AG04450 (cell line): ENCODE measurements at regions not wholly inside any gene's neighbourhood (a gene's known extent, or its start where the extent isn't known, plus 50 kb on each side); places are given as distances from the start of the nearest gene placed in this dataset.

Experiments used
- CTCF ChIA-PET: fragments of 300-600, 350-600 bp; formaldehyde crosslinking; extraction: SDS; loops from one replicate; lab custom pipeline; 2022; ENCODE audit warnings: antibody characterized with exemption, inconsistent platforms; lab: Charles Lee
- POLR2A ChIA-PET: fragments of 350-600 bp; formaldehyde crosslinking; extraction: SDS; loops from one replicate; lab custom pipeline; 2021; ENCODE audit warnings: antibody characterized with exemption, inconsistent platforms; lab: Yijun Ruan, JAX
- DNase-seq: peaks from one replicate; pipeline ENCODE4 v3.0.0-alpha.2; 2011; ENCODE audit warnings: low read depth, low spot score
- H3K27ac ChIP-seq: one replicate; pipeline ENCODE4 v1.5.1; 2012; ENCODE audit warnings: low read depth, low read length, control low read depth
- H3K27me3 ChIP-seq: one replicate; pipeline ENCODE4 v1.6.0; 2012; ENCODE audit warnings: low read length; ENCODE audit not compliant: control insufficient read depth, insufficient read depth
- H3K4me3 ChIP-seq: 2 replicates; pipeline ENCODE4 v1.5.1; 2011; ENCODE audit warnings: mild to moderate bottlenecking, low read depth, low read length, control low read depth
- H3K9me3 ChIP-seq: 2 replicates; pipeline ENCODE4 v1.5.1; 2012; ENCODE audit warnings: low read length; ENCODE audit not compliant: control insufficient read depth, insufficient read depth
- CTCF ChIP-seq: IDR thresholded peaks from 2 replicates; pipeline ENCODE4 v1.5.1; 2011; ENCODE audit warnings: low read depth, low read length, control low read depth, inconsistent platforms

DNA sequence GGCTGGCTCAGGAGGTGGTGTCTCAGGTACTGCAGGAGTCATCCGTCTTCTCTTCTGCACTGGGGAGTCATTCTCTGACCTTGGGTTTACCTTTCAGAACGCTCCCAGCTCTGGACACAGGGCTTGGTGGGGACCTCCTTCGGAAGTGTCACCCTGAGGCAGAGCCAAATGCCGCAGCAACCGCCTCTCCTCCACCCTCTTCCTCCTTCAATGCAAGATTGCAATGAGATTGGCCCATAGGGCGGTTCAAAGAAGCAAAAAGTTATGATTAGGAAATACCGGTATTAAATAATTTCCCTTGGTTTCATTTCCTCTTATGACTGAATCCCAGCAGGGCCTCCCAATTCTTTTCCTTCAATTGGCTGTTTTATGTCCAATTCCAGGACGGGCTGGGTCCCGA lies 178.8 kb downstream of the ACKR3 start:
- no peak for DNase-seq
- Histone ChIP-seq H3K27ac (no peak overlapping the region), H3K4me3 (no peak overlapping the region), H3K9me3 (no peaks in the 10 kb centered on the region), H3K27me3 (peaks cover 31% of the 10 kb centered on the region)
- ChIA-PET POLR2A (no interaction called here), CTCF (no interaction called here)
- TF ChIP-seq CTCF = no peak

DNA sequence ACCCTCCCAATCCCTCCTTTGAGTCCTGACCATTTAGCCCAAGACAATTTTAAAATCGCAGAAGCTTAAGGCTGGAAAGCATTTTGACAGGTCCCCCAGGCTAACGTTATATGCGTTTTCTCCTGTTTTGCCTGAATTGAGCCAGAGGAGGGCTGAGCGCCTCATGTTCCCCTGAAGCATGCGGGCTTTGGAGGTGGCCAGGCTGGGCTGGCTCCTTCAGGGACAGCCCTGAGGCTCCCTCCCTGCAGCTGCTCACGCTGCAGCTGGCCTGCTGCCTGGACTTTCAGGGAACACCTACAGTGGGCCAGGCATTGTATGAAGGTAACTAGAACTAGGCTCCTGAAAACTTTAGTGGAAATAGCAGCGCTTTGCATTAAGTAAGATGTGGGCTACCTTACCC lies 179.2 kb downstream of the ACKR3 start:
- H3K9me3 ChIP-seq = no peaks in the 10 kb centered on the region
- H3K4me3 ChIP-seq = no peak overlapping the region
- no peak for TF ChIP-seq CTCF
- CTCF ChIA-PET = no interaction called here
- no peak overlapping the region for H3K27ac ChIP-seq
- DNase-seq = no peak
- POLR2A ChIA-PET = no interaction called here
- H3K27me3 ChIP-seq = peaks cover 35% of the 10 kb centered on the region

DNA sequence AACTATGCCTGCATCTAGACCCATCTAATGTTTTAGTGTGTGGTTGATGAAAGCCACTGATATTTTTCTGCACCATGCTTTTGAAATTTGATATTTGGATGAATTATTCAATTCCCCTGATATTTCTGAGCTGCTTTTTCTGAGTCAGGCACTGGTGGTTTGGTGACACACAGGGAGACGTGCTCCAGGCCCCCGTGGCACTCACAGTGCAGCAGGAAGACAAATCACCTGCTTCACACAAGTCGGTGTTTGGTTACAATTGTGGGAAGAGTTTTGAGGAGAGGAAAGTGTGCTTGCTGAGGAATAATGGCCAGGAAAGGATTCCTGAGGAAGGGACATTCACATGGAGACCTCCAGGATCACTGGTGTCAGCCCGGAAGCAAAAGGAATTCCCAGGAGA lies 179.7 kb downstream of the ACKR3 start:
- ChIA-PET CTCF (no interaction called here), POLR2A (no interaction called here)
- H3K9me3 ChIP-seq = no peaks in the 10 kb centered on the region
- H3K27me3 ChIP-seq = peaks cover 35% of the 10 kb centered on the region
- H3K4me3 ChIP-seq = no peak overlapping the region
- no peak for TF ChIP-seq CTCF
- no peak for DNase-seq
- no peak overlapping the region for H3K27ac ChIP-seq

DNA sequence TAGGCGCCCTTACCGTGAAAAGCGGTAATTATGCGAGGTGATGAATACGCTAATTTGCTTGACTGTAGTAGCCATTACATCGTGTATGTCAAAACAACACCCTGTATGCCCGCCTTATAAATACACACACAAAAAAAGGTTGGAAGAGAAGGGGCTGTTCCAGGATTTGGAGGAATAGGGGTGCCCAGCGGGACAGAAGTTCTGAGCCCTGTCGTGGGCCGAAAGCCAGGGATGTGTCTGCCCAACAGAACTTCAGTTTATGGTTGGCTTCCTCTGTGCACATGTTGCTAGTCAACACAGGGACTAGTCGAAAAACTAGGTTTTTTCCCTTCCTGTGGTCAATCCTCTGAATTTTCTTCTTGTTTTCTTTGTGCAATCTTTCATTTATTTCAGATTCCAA lies 182.5 kb downstream of the ACKR3 start:
- peaks cover 32% of the 10 kb centered on the region for H3K27me3 ChIP-seq
- DNase-seq = no peak
- TF ChIP-seq CTCF = no peak
- H3K9me3 ChIP-seq = no peaks in the 10 kb centered on the region
- CTCF ChIA-PET = no interaction called here
- H3K4me3 ChIP-seq = no peak overlapping the region
- POLR2A ChIA-PET = no interaction called here
- no peak overlapping the region for H3K27ac ChIP-seq

DNA sequence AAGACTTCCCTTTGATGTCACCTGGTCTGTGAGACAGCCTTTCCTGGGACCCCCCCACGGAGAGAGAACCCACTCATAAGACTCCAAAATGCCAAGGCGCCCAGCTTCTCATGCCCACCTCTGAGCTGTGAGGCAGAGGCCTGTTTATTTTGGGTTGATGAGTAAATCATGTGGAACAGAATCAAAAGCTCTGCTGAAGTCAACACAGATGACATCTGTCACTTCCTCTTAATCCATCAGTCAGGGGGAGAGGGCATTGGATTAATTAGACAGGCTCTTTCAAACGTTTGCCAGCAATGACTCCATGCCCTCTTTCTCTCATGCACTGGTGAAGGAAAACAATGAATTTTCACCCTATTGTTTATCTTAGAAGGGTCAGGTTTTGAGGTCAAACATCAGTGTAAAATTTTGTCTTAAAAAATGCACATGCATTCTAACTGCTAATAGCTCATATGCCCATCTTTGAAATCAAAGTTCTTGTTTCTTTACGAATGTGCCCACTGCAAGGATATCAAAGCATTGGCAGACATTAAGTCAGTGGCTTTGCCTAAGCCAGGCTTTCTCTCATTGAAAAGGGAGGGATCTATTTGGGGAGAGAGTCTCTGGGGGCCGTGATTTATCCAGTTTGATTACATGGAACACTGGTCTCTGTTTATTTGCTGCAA lies 184.1 kb downstream of the ACKR3 start:
- ChIA-PET CTCF (no interaction called here), POLR2A (no interaction called here)
- Histone ChIP-seq H3K9me3 (no peaks in the 10 kb centered on the region), H3K27me3 (peaks cover 20% of the 10 kb centered on the region), H3K27ac (no peak overlapping the region), H3K4me3 (no peak overlapping the region)
- TF ChIP-seq CTCF = no peak
- no peak for DNase-seq
